Type B pancreatic cell (in vitro differentiated cells): ENCODE measurements at regions not wholly inside any gene's neighbourhood (a gene's known extent, or its start where the extent isn't known, plus 50 kb on each side); places are given as distances from the start of the nearest gene placed in this dataset.

Experiments
- DNase-seq: peaks from one replicate; pipeline ENCODE4 v3.0.0; 2021; ENCODE audit warnings: mixed read lengths; ENCODE audit not compliant: unreplicated experiment; ENCODE audit errors: extremely low spot score
- H3K27ac Mint-ChIP-seq: 2 replicates; pipeline ENCODE4 v1.8.0; 2021; ENCODE audit warnings: mild to moderate bottlenecking, mixed read lengths
- H3K27me3 Mint-ChIP-seq: 2 replicates; pipeline ENCODE4 v1.8.0; 2021; ENCODE audit warnings: mixed read lengths
- H3K36me3 Mint-ChIP-seq: 2 replicates; pipeline ENCODE4 v1.8.0; 2021; ENCODE audit warnings: mixed read lengths
- H3K4me1 Mint-ChIP-seq: one replicate; pipeline ENCODE4 v1.8.0; 2021; ENCODE audit warnings: mixed read lengths; ENCODE audit not compliant: unreplicated experiment
- H3K4me3 Mint-ChIP-seq: 2 replicates; pipeline ENCODE4 v1.8.0; 2021; ENCODE audit warnings: mild to moderate bottlenecking, mixed read lengths
- H3K9me3 Mint-ChIP-seq: 2 replicates; pipeline ENCODE4 v1.8.0; 2021; ENCODE audit warnings: mixed read lengths
- TF ChIP-seq, protein P1 (sequence below): fragments of 200-600 bp; sonication (generic); conservative IDR thresholded peaks from 2 replicates; pipeline ENCODE4 v1.5.0; 2021; ENCODE audit warnings: antibody characterized with exemption, mild to moderate bottlenecking

DNA sequence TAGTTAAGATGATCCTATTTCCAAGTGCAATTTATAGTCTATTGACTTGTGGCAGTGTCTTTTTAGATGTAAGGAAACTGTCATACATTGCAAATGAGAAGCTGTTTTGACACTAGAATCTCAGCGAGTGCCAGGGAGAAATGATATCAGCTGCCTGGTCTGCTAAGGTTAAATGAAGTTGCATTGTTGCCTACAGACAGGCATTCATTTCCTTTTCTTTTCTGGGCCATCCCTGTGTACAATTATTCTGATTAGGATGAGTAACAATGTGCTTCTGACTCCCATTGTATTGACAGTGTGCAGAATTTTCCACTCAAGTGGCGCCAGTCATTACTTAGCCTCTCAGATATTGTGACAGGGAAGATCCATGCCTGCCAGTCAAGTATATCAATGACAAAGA is 231.2 kb downstream of the GPAT3 start:
- Mint-ChIP-seq H3K4me3 (no peak overlapping the region), H3K27me3 (peaks cover 8% of the 10 kb centered on the region), H3K9me3 (no peaks in the 10 kb centered on the region), H3K27ac (no peak overlapping the region), H3K36me3 (no peaks in the 10 kb centered on the region), H3K4me1 (no peaks in the 10 kb centered on the region)
- TF ChIP-seq, protein P1, sequence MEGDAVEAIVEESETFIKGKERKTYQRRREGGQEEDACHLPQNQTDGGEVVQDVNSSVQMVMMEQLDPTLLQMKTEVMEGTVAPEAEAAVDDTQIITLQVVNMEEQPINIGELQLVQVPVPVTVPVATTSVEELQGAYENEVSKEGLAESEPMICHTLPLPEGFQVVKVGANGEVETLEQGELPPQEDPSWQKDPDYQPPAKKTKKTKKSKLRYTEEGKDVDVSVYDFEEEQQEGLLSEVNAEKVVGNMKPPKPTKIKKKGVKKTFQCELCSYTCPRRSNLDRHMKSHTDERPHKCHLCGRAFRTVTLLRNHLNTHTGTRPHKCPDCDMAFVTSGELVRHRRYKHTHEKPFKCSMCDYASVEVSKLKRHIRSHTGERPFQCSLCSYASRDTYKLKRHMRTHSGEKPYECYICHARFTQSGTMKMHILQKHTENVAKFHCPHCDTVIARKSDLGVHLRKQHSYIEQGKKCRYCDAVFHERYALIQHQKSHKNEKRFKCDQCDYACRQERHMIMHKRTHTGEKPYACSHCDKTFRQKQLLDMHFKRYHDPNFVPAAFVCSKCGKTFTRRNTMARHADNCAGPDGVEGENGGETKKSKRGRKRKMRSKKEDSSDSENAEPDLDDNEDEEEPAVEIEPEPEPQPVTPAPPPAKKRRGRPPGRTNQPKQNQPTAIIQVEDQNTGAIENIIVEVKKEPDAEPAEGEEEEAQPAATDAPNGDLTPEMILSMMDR = no peak
- DNase-seq = no peak

DNA sequence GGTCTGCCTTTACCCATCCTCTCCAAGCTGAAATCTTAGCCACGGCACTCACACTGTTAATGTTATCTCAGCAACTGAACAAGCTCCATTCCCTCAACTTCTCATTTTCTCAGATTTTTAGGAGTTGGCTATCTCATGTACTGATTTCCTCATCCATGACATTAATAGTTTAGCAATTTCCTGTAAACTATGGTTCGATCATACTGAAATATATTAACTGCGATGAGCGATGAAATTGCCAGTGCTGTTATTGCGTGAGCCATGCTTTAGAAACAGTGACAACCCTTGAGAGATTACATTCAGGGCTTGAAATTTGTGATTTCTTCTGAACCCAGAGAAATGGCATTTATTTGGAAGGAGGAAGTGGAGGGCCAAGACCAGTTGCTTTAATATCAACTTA is 223.7 kb downstream of the GPAT3 start:
- Mint-ChIP-seq H3K27ac (no peak overlapping the region), H3K4me3 (no peak overlapping the region), H3K9me3 (no peaks in the 10 kb centered on the region), H3K27me3 (peaks cover 7% of the 10 kb centered on the region), H3K4me1 (peaks cover 5% of the 10 kb centered on the region), H3K36me3 (no peaks in the 10 kb centered on the region)
- DNase-seq = no peak
- TF ChIP-seq, protein P1 = no peak

DNA sequence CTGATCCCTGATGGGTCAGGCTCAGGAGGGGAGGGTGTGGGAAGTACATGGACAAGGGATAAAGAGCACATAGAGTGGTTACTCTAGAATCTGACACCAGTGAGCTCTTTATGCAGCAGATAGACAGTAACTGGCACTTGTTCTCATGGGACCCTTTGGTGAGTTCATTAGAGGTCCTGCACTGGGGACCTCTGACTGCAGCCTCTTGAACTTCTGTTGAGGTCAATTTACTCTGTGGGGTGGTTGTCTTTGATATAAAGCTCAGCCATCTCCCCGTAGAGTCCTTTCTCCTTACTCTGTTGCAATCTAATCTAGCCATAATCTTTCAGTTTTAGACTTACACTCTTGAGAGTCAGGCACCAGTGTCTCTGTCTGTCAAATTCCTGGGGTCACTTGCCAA is 222.4 kb downstream of the GPAT3 start:
- Mint-ChIP-seq H3K27ac (no peak overlapping the region), H3K36me3 (no peaks in the 10 kb centered on the region), H3K9me3 (no peaks in the 10 kb centered on the region), H3K4me1 (peaks cover 5% of the 10 kb centered on the region), H3K4me3 (no peak overlapping the region), H3K27me3 (peaks cover 7% of the 10 kb centered on the region)
- DNase-seq = no peak
- TF ChIP-seq, protein P1 = no peak

DNA sequence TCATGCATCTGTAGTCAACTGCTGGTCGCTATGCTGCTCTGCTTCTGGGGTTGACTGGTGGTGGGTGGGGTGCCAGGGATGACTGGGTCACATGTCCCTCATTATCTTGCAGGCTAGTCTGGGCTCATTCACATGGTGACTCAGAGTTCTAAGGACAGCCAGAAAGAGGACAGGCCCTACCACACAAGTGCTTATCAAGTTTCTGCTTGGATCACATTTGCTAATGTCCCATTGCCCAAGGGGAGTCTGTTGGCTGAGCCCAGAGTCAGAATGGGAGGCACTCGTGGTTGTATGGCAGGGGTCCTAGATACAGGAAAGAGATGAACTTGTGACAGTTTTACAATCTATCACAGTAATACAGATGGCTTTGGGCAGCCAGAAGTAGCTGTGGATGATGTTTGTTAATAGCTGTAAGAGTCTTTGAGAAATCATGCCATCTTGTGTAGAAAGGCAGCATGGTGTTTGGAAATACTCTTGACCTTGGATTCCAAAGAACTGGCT is 221.3 kb downstream of the GPAT3 start:
- TF ChIP-seq, protein P1 = no peak
- Mint-ChIP-seq H3K9me3 (no peaks in the 10 kb centered on the region), H3K27me3 (peaks cover 7% of the 10 kb centered on the region), H3K36me3 (no peaks in the 10 kb centered on the region), H3K4me1 (peaks cover 5% of the 10 kb centered on the region), H3K27ac (no peak overlapping the region), H3K4me3 (no peak overlapping the region)
- no peak for DNase-seq

DNA sequence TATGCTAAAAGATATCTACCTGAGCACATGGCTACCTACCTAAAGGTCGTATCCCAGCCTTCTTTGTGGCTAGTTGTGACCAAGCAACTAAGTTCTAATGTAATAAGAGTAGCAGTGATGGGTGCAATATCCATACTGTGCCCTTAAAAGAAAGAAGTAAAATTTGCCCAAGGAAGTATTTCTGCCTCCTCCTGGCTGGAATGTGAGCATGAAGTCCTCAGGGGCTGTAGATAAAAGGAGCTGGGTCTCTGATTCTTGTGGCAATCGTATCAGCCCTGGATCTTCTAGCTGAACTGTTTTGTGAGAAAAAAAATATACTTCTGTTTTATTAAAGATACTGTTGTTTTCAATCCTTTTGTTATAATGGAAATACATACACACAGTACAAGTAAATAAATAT is 217.4 kb downstream of the GPAT3 start:
- H3K36me3 Mint-ChIP-seq = no peaks in the 10 kb centered on the region
- no peaks in the 10 kb centered on the region for H3K9me3 Mint-ChIP-seq
- no peaks in the 10 kb centered on the region for H3K4me1 Mint-ChIP-seq

More for the DNA sequence above, 217.4 kb downstream of the GPAT3 start:
- DNase-seq = no peak
- TF ChIP-seq, protein P1 = peak; percentile 17
- Mint-ChIP-seq H3K4me3 (no peak overlapping the region), H3K27ac (no peak overlapping the region), H3K27me3 (peaks cover 3% of the 10 kb centered on the region)
